Body of pancreas (tissue), 4 donors: ENCODE measurements at regions not wholly inside any gene's neighbourhood (a gene's known extent, or its start where the extent isn't known, plus 50 kb on each side); places are given as distances from the start of the nearest gene placed in this dataset.

Source experiments
- CTCF ChIP-seq, 7 experiments: fragments of 450-650 bp in 4 of 7; fragments of 200-600 bp in 3 of 7; sonication (generic) in 3 of 7; IDR thresholded peaks; one replicate each; pipeline ENCODE4 v1.5.1; 2016 to 2019; ENCODE audit warnings: antibody characterized with exemption in 7 of 7
- POLR2A ChIP-seq, 3 donors: fragments of 450-650 bp; IDR thresholded peaks; one replicate each; pipeline ENCODE4 v1.6.1; 2016; ENCODE audit warnings: antibody characterized with exemption in 3 of 3, mild to moderate bottlenecking in 2 of 3

GRCh38 chr5:104178066-104178465, 615.5 kb upstream of the NUDT12 start:
- TF ChIP-seq CTCF (IDR thresholded peaks at IDR 0.05) (no peak), POLR2A (IDR thresholded peaks at IDR 0.05) (no peak)
